ENCODE measurements at regions not wholly inside any gene's neighbourhood (a gene's known extent, or its start where the extent isn't known, plus 50 kb on each side); places are given as distances from the start of the nearest gene placed in this dataset.

DNA sequence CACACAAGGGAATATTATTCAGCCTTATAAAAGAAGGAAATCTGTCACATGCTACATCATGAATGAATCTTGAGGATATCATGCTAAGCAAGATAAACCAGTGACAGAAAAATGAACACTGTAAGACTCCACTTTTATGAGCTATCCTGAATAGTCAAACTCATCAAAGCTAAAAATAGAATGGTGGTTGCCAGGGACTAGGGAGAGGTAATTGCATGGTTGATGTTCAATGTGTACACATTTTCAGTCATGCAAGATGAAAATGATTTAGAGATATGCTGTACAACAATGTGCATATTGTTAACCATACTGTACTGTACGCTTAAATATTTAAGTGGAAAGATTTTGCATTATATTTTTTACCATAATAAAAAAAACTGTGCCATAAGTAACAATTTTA is 1349.1 kb downstream of the XPNPEP1 start:
- no peak for DNase-seq (ENCODE audit: extremely low spot score)
- ChIA-PET CTCF (no interaction called here), POLR2A (no interaction called here)
- no peak for TF ChIP-seq SUZ12 (IDR thresholded peaks at IDR 0.05)

DNA sequence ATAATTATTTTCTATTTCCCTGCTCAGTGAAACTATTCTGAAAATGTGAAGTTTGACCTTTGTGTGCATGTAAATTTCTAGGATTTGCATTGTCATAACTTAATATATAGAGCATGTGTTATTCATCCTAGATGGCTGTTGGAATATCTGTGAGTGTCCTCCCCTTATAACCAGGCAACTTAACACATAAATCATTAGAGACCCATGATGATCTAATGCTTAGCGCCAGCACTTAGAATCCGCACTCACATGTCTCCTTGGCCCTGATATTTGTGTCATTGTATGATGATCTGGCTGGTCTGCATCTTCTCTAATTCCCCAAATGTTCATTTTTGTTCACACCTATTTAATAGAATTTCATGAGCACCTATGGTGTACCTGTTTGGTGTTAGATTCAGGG is 1354.5 kb downstream of the XPNPEP1 start:
- no peak for DNase-seq (ENCODE audit: extremely low spot score)
- CTCF ChIA-PET: no interaction called here
- no peak for TF ChIP-seq CTBP1 (IDR thresholded peaks at IDR 0.05; ENCODE audit: borderline replicate concordance)
- TF ChIP-seq TARDBP (IDR thresholded peaks at IDR 0.05): no peak
- no peak for TF ChIP-seq ARNT (IDR thresholded peaks at IDR 0.05)
- TF ChIP-seq BHLHE40 (IDR thresholded peaks at IDR 0.05; ENCODE audit: borderline replicate concordance): no peak
- no peak for TF ChIP-seq FOXA1 (IDR thresholded peaks at IDR 0.05)
- POLR2A ChIA-PET: no interaction called here

DNA sequence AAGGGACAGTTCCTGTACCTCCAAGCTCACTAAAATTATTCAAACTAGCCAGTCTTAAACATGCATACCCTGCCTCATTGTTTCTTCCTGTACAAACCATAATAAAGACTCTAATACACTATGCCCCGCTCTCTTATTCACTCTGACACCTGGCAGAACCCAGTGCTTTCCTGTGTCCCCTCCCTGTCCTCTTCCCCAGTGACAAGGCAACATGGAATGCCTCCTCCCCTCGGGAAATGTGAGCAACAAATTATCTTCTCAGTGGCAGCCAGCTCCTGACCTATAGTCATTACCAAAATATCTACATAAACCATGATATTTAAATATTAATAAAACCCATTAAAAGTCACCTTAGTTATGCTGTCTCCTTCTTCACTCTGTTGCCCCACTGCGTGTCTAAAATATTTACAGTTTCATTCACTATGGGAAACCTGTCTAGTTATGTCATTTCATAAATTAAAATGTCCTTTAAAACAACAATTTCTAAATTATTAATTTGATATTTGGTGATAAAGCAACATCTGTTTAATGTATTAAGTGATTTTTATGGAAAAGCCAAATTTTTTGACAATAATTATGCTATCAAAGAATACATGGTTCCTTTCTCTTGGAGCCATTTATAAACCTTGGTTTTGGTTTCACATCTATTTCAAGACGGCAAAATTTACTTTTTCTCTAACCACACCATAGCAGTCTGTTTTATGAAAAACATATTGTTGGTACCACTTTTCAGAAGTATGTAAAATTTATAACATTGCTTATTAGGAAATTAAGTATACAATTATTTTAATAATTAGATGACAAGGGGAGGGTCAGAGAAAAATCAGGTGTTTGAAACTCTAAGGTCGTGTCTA is 1355.2 kb downstream of the XPNPEP1 start:
- TF ChIP-seq FOXA1 (IDR thresholded peaks at IDR 0.05) (no peak), TARDBP (IDR thresholded peaks at IDR 0.05) (no peak), SP1 (IDR thresholded peaks at IDR 0.05) (no peak), FOXM1 (IDR thresholded peaks at IDR 0.05; ENCODE audit: borderline replicate concordance) (no peak), ELF4 (IDR thresholded peaks at IDR 0.05) (no peak), SUZ12 (IDR thresholded peaks at IDR 0.05) (no peak), ARNT (IDR thresholded peaks at IDR 0.05) (no peak), NFRKB (IDR thresholded peaks at IDR 0.05) (no peak), HDGF (IDR thresholded peaks at IDR 0.05; ENCODE audit: borderline replicate concordance) (no peak), FOXK2 (IDR thresholded peaks at IDR 0.05) (no peak)
- ChIA-PET POLR2A (no interaction called here), CTCF (no interaction called here)
- no peak for DNase-seq (ENCODE audit: extremely low spot score)

DNA sequence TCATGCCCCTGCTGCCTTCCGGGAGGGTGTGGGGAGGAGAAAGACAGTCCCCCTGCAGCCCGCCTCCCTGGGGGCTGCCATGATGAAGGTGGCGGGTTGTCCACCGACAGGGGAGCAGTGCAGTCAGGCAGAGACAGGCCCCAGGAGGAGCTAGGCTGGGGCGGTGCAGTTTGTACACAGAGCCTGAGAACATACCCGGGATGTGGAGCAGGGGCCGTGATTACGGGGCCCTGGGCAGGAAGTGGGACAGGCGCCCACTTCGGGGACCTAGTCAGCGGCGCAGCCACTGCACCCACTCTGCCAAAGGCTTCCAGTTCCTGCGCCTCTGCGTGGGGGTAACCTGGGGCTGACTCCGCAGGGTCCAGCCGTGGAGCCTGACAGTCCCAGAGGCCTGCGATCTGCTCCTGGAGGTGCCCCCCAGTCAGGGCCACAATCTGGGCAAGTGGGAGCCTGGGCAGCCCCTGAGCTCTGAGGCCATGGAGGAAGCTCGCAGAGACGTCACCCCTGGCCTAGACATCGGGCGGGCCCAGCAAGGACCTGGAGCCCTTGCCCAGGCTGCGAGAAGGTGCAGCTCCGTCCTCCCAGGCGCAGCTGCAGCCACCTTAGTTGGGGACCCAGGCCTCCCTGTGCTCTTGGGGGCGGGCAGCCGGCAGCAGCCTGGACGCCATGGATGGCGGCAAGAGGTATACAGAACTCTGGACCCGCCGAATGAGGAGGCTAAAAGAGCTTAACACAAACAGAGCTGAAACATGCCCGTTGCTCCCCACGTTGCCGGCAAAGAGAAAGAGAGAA is 1356.8 kb downstream of the XPNPEP1 start:
- no peak for DNase-seq (ENCODE audit: extremely low spot score)
- ChIA-PET CTCF (no interaction called here), POLR2A (no interaction called here)
- TF ChIP-seq HDGF (IDR thresholded peaks at IDR 0.05; ENCODE audit: borderline replicate concordance): no peak
- no peak for TF ChIP-seq ARNT (IDR thresholded peaks at IDR 0.05)
- no peak for TF ChIP-seq BHLHE40 (IDR thresholded peaks at IDR 0.05; ENCODE audit: borderline replicate concordance)
- TF ChIP-seq TARDBP (IDR thresholded peaks at IDR 0.05): no peak
- TF ChIP-seq L3MBTL2 (conservative IDR thresholded peaks at IDR 0.05): no peak
- TF ChIP-seq FOXK2 (IDR thresholded peaks at IDR 0.05): no peak
- no peak for TF ChIP-seq SP1 (IDR thresholded peaks at IDR 0.05)
- TF ChIP-seq FOXM1 (IDR thresholded peaks at IDR 0.05; ENCODE audit: borderline replicate concordance): no peak
- TF ChIP-seq ELF4 (IDR thresholded peaks at IDR 0.05): no peak
- TF ChIP-seq FOXA1 (IDR thresholded peaks at IDR 0.05): no peak
- no peak for TF ChIP-seq CTBP1 (IDR thresholded peaks at IDR 0.05; ENCODE audit: borderline replicate concordance)
- TF ChIP-seq, protein P1, sequence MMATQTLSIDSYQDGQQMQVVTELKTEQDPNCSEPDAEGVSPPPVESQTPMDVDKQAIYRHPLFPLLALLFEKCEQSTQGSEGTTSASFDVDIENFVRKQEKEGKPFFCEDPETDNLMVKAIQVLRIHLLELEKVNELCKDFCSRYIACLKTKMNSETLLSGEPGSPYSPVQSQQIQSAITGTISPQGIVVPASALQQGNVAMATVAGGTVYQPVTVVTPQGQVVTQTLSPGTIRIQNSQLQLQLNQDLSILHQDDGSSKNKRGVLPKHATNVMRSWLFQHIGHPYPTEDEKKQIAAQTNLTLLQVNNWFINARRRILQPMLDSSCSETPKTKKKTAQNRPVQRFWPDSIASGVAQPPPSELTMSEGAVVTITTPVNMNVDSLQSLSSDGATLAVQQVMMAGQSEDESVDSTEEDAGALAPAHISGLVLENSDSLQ (IDR thresholded peaks at IDR 0.05): no peak
- no peak for TF ChIP-seq NFRKB (IDR thresholded peaks at IDR 0.05)
- no peak for TF ChIP-seq ZNF384 (IDR thresholded peaks at IDR 0.05)
- no peak for TF ChIP-seq LEF1 (IDR thresholded peaks at IDR 0.05; ENCODE audit: borderline replicate concordance)
- no peak for TF ChIP-seq SUZ12 (IDR thresholded peaks at IDR 0.05)

- CTCF ChIA-PET: no interaction called here
- TF ChIP-seq BHLHE40 (IDR thresholded peaks at IDR 0.05; ENCODE audit: borderline replicate concordance) (no peak), FOXK2 (IDR thresholded peaks at IDR 0.05) (no peak), L3MBTL2 (conservative IDR thresholded peaks at IDR 0.05) (no peak), TARDBP (IDR thresholded peaks at IDR 0.05) (no peak), NFRKB (IDR thresholded peaks at IDR 0.05) (no peak), ARNT (IDR thresholded peaks at IDR 0.05) (no peak), HDGF (IDR thresholded peaks at IDR 0.05; ENCODE audit: borderline replicate concordance) (no peak), LEF1 (IDR thresholded peaks at IDR 0.05; ENCODE audit: borderline replicate concordance) (no peak), SUZ12 (IDR thresholded peaks at IDR 0.05) (no peak), ELF4 (IDR thresholded peaks at IDR 0.05) (no peak), FOXA1 (IDR thresholded peaks at IDR 0.05) (no peak), SP1 (IDR thresholded peaks at IDR 0.05) (no peak), CTBP1 (IDR thresholded peaks at IDR 0.05; ENCODE audit: borderline replicate concordance) (no peak), FOXM1 (IDR thresholded peaks at IDR 0.05; ENCODE audit: borderline replicate concordance) (no peak), ZNF384 (IDR thresholded peaks at IDR 0.05) (no peak)
- TF ChIP-seq, protein P1 (IDR thresholded peaks at IDR 0.05): no peak
- DNase-seq (ENCODE audit: extremely low spot score): no peak
- POLR2A ChIA-PET: no interaction called here
These were observed 1361.2 kb downstream of the XPNPEP1 start for GRCh38 chr10:108562105-108562504.

DNA sequence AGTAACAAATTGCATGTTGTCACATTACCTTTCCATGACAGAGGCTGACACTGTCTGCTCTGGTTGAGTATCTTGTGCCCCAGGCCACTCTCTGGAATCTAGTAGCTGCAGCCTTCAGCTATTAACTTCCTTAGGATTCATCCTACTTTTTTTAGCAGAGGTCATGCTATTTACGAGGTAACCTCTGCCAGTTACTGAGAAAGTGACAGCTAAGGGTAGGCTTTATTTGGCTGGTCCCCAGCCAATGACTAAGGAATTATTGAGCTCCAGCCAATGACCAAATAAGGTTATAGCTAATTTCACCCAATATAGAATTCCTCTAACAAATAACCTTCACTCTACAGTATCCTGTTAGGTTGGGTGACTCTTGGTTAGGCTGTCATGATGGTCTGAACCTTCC is 1361.7 kb downstream of the XPNPEP1 start:
- CTCF ChIA-PET: no interaction called here
- POLR2A ChIA-PET: no interaction called here
- DNase-seq (ENCODE audit: extremely low spot score): no peak
- no peak for TF ChIP-seq ZNF384 (IDR thresholded peaks at IDR 0.05)
- TF ChIP-seq SUZ12 (IDR thresholded peaks at IDR 0.05): no peak
- TF ChIP-seq SP1 (IDR thresholded peaks at IDR 0.05): no peak
- no peak for TF ChIP-seq BHLHE40 (IDR thresholded peaks at IDR 0.05; ENCODE audit: borderline replicate concordance)
- no peak for TF ChIP-seq FOXA1 (IDR thresholded peaks at IDR 0.05)
- TF ChIP-seq FOXM1 (IDR thresholded peaks at IDR 0.05; ENCODE audit: borderline replicate concordance): no peak
- no peak for TF ChIP-seq ARNT (IDR thresholded peaks at IDR 0.05)
- TF ChIP-seq FOXK2 (IDR thresholded peaks at IDR 0.05): no peak
- no peak for TF ChIP-seq NFRKB (IDR thresholded peaks at IDR 0.05)
- no peak for TF ChIP-seq TARDBP (IDR thresholded peaks at IDR 0.05)
- TF ChIP-seq HDGF (IDR thresholded peaks at IDR 0.05; ENCODE audit: borderline replicate concordance): no peak
- TF ChIP-seq CTBP1 (IDR thresholded peaks at IDR 0.05; ENCODE audit: borderline replicate concordance): no peak
- TF ChIP-seq ELF4 (IDR thresholded peaks at IDR 0.05): no peak
- no peak for TF ChIP-seq LEF1 (IDR thresholded peaks at IDR 0.05; ENCODE audit: borderline replicate concordance)

All from HEK293T (cell line).